ENCODE measurements at regions not wholly inside any gene's neighbourhood (a gene's known extent, or its start where the extent isn't known, plus 50 kb on each side); places are given as distances from the start of the nearest gene placed in this dataset.

DNA sequence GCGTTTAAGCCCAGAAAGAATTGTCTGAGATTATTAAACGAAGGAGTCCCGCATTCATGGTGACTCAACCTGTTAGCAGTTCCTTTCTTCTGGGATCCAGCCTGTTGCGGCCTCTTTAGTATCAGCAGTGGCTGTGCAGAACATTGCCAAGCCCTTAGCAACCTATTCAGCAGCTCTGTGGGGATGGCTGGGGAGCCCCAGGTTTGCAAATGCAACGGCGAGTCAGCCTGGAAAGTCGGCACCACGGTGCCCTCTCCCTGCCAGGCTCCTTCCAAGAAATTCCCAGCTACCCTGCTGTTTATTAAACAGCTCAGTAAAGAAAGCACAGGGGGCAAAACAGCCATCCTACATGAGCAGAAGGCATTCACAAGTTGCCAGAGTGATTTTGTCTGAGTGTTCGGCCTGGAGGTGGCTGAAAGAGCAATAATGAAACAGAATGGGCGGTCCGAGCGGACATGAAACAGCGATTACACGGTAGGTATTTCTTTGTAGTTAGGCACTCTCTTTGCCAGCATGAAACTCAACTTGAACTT is 198.3 kb downstream of the BAMBI start:
- in situ Hi-C loops (cut with MboI; ENCODE audit: low sequenced_read_pairs, unreplicated experiment): no loop called here
- DNase-seq (ENCODE audit: low spot score): no peak
- TF ChIP-seq, protein P1, sequence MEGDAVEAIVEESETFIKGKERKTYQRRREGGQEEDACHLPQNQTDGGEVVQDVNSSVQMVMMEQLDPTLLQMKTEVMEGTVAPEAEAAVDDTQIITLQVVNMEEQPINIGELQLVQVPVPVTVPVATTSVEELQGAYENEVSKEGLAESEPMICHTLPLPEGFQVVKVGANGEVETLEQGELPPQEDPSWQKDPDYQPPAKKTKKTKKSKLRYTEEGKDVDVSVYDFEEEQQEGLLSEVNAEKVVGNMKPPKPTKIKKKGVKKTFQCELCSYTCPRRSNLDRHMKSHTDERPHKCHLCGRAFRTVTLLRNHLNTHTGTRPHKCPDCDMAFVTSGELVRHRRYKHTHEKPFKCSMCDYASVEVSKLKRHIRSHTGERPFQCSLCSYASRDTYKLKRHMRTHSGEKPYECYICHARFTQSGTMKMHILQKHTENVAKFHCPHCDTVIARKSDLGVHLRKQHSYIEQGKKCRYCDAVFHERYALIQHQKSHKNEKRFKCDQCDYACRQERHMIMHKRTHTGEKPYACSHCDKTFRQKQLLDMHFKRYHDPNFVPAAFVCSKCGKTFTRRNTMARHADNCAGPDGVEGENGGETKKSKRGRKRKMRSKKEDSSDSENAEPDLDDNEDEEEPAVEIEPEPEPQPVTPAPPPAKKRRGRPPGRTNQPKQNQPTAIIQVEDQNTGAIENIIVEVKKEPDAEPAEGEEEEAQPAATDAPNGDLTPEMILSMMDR (IDR thresholded peaks at IDR 0.05; ENCODE audit: borderline replicate concordance, control extremely low read depth, extremely low read depth, insufficient read depth, missing control alignments): no peak

DNA sequence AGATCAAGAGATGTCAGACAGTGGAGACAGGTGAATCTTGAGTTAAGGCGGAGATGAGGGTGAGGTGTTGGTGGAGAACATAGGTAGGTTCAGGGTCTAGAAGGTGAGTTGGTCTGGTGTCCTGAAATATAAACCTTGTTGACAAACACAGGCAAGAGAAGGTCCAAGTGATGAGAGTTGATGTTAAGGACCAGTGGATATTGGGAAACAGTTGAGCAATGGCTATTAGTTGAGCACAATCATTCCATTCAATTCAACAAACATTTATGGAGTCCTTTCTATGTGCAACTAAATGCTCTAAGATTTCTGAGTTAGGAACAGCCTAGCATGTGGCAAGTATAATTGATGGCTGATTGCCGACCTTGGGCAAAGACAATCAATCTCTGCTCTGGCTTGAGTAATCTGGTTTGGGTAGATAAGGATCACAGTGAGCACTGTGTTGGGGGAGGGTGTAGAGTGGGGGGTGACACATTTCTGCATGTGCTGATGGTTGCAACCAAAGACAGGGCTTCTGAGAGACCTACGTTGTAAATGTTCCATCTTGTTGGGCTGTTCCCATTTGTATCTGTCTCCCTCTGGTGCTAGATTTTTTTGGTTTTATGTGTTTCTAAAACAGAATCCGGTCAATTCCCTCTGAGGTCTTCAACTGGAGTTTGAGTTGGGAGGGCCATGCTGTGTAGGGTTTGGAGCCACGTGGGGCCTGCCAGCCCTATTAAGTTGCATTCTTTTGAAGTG is 201.1 kb downstream of the BAMBI start:
- in situ Hi-C loops (cut with MboI; ENCODE audit: low sequenced_read_pairs, unreplicated experiment): no loop called here
- TF ChIP-seq, protein P1 (IDR thresholded peaks at IDR 0.05; ENCODE audit: borderline replicate concordance, control extremely low read depth, extremely low read depth, insufficient read depth, missing control alignments): no peak
- no peak for DNase-seq (ENCODE audit: low spot score)

DNA sequence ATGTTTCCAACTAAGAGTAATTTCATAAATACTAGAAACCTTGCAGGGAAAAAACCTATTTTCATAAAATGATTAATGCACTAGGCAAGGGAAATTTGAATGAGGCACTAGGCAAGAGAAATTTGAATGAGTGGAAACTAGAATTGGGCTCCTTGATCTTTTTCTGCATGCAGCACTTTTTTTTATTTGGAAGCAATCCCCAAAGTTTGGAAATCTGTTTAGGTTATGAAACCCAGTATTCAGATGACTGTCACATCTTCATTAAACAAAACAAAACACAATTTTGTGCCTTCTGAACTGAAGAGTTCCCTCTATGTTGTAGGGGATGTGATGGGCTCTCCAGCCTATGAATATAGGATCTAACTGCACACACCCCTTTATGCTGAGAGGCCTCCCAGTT is 201.9 kb downstream of the BAMBI start:
- DNase-seq (ENCODE audit: low spot score): no peak
- TF ChIP-seq, protein P1 (IDR thresholded peaks at IDR 0.05; ENCODE audit: borderline replicate concordance, control extremely low read depth, extremely low read depth, insufficient read depth, missing control alignments): no peak
- in situ Hi-C loops (cut with MboI; ENCODE audit: low sequenced_read_pairs, unreplicated experiment): no loop called here

DNA sequence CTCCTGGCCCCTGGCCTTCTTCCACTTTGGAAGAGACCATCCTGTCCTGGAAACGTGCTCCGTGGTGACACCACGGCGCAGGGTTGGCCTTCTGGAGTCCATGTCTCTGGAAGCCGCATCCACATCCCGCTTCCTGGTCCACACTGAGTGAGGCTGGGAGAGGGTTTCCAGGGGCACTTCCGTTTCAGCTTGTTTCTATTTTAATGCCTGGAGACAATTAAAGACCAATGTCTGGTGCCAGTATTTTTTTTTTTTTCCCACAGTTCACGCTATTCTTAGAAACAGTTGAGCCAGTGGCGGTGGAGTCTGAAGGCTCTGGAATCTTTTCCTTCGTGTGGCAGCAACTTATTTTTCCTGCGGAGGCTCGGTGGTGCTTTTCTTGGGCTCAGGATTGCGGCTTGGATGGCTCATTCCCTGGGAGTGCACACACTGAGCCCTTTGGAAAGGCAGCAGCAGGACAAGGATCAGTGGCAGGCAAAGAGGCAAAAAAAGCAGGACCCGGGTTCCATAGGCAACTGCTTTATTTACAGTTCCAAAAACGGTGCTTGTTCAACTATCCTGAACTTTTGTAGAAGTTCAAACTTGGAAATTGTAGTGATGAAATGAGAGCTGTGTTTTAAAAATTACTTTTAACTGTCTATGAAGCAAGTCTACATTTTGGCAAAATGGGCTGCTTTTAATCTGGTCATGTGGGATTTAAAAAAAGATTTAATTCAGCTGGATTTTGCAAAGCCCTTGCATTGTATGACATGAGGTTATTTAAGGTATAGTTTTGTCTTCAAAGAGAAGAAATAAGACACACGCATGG is 202.8 kb downstream of the BAMBI start:
- in situ Hi-C loops (cut with MboI; ENCODE audit: low sequenced_read_pairs, unreplicated experiment): no loop called here
- no peak for DNase-seq (ENCODE audit: low spot score)
- TF ChIP-seq, protein P1 (IDR thresholded peaks at IDR 0.05; ENCODE audit: borderline replicate concordance, control extremely low read depth, extremely low read depth, insufficient read depth, missing control alignments): no peak

DNA sequence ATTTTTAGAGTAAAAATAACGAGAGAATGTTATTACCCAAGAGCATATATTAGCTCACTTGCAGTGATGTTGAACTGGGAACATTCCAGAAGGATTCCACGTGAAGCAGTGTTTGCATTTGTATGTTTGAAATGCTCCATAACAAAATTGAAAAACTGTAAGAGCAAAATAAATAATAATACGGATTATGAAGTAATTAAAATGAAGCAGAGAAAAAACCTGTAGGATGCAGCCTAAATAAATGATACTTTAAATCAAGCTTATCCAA is 203.3 kb downstream of the BAMBI start:
- no peak for DNase-seq (ENCODE audit: low spot score)
- TF ChIP-seq, protein P1 (IDR thresholded peaks at IDR 0.05; ENCODE audit: borderline replicate concordance, control extremely low read depth, extremely low read depth, insufficient read depth, missing control alignments): no peak
- in situ Hi-C loops (cut with MboI; ENCODE audit: low sequenced_read_pairs, unreplicated experiment): no loop called here

DNA sequence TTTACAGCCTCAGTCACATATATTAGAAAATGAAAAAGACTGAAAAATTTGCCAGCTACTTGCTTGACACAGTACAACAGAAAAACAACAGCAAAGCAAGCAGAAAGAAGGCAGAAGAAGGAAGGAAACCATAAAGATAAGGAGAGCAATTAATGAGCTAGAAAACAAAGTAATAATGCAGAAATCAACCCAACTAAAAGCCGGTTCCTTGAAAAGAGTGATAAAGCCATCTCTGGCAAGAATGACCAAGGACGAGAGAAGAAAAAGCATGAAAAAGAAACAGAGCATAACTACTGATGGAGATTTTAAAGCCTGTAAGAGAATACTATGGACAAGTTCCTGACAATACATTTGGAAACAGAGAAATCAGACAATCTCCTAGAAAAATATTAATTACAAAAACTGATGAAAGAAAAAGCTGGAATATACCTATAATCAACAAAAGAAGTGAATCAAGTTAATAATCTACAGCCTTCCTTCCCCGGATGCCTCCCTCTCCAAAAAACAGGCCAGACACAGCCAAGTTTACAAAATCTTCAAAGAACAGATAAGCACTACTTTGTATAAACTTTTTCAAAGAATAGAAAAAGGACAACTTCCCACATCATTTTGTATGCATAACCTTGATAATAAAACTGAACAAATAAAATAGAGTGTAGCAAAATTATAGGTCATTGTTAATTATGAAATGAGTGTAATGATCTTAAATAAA is 204.0 kb downstream of the BAMBI start:
- TF ChIP-seq, protein P1 (IDR thresholded peaks at IDR 0.05; ENCODE audit: borderline replicate concordance, control extremely low read depth, extremely low read depth, insufficient read depth, missing control alignments): no peak
- in situ Hi-C loops (cut with MboI; ENCODE audit: low sequenced_read_pairs, unreplicated experiment): no loop called here
- DNase-seq (ENCODE audit: low spot score): no peak
